Thyroid gland (tissue), 4 donors: ENCODE measurements at regions not wholly inside any gene's neighbourhood (a gene's known extent, or its start where the extent isn't known, plus 50 kb on each side); places are given as distances from the start of the nearest gene placed in this dataset.

ENCODE experiments used
- DNase-seq, 2 donors: peaks; one replicate each; pipeline ENCODE4 v3.0.0-alpha.2; 2019
- H3K27ac ChIP-seq, 3 donors: fragments of 200-600 bp; sonication (generic); 1 replicate in 2 of 3; 2 replicates in 1 of 3; pipeline ENCODE4 v1.5.1; 2016 to 2019; ENCODE audit warnings: mild to moderate bottlenecking in 1 of 3, moderate library complexity in 1 of 3
- H3K27me3 ChIP-seq: fragments of 200-600 bp; sonication (generic); one replicate; pipeline ENCODE4 v1.5.1; 2019
- H3K36me3 ChIP-seq, 2 donors: fragments of 200-600 bp; sonication (generic); one replicate each; pipeline ENCODE4 v1.5.1; 2016 to 2019
- H3K4me1 ChIP-seq, 2 donors: fragments of 200-600 bp; sonication (generic); one replicate each; pipeline ENCODE4 v1.5.1; 2017 to 2019
- H3K4me3 ChIP-seq, 3 donors: fragments of 200-600 bp; sonication (generic); replicated peaks in 1 of 3; 1 replicate in 2 of 3; 2 replicates in 1 of 3; pipeline ENCODE4 v1.5.1; 2016; ENCODE audit warnings: mild to moderate bottlenecking in 1 of 3
- H3K9me3 ChIP-seq: fragments of 200-600 bp; sonication (generic); one replicate; pipeline ENCODE4 v1.5.1; 2017
- CTCF ChIP-seq, 6 experiments: fragments of 200-600 bp in 3 of 6; fragments of 450-650 bp in 3 of 6; sonication (generic) in 3 of 6; IDR thresholded peaks; one replicate each; pipeline ENCODE4 v1.5.1; 2016 to 2019; ENCODE audit warnings: antibody characterized with exemption in 6 of 6, mild to moderate bottlenecking in 2 of 6, inconsistent platforms in 1 of 6, moderate library complexity in 1 of 6
- POLR2A ChIP-seq, 2 donors: fragments of 450-650 bp; IDR thresholded peaks; one replicate each; pipeline ENCODE4 v1.6.1; 2017; ENCODE audit warnings: antibody characterized with exemption in 2 of 2, mild to moderate bottlenecking in 2 of 2, moderate library complexity in 1 of 2
- WGBS, 2 donors: methylation state at CpG; one replicate each; pipeline ENCODE4 v1.1.5; 2017; 5-methylcytosine and 5-hydroxymethylcytosine counted together
- intact Hi-C: fragments of 100-400 bp; cut with DNase I; formaldehyde crosslinking; loops from one replicate; pipeline ENCODE4 v1.15.1; 2023

GRCh38 chr5:36739751-36740221, 133.4 kb downstream of the SLC1A3 start:
- Histone ChIP-seq H3K27me3 (no peaks in the 10 kb centered on the region), H3K36me3 (no peaks in the 10 kb centered on the region), H3K4me1 (peaks cover 10 to 19% of the 10 kb centered on the region in 2 donors), H3K27ac (no peak overlapping the region), H3K4me3 (no peak overlapping the region), H3K9me3 (no peaks in the 10 kb centered on the region)
- peak; percentile 85 to 88 for DNase-seq
- intact Hi-C loops = loop anchor here (5.0 kb wide), 1 partner anchor 128 kb away; no protein-coding TSS in a partner anchor
- WGBS, 2 donors = 31 to 37% methylated on average over 5 of the region's 5 CpGs
- TF ChIP-seq POLR2A (IDR thresholded peaks at IDR 0.05) (no peak), CTCF (IDR thresholded peaks at IDR 0.05) (peak; percentile 62 to 93 (median 90))

GRCh38 chr5:36740259-36740898, 134.0 kb downstream of the SLC1A3 start:
- intact Hi-C loops = no loop called here
- no peak overlapping the region for H3K27ac ChIP-seq
- H3K4me1 ChIP-seq = peaks cover 10 to 22% of the 10 kb centered on the region in 2 donors
- no peaks in the 10 kb centered on the region for H3K9me3 ChIP-seq
- no peaks in the 10 kb centered on the region for H3K36me3 ChIP-seq
- no peak for DNase-seq
- TF ChIP-seq CTCF (IDR thresholded peaks at IDR 0.05) = no peak
- no peak for TF ChIP-seq POLR2A (IDR thresholded peaks at IDR 0.05)
- no peaks in the 10 kb centered on the region for H3K27me3 ChIP-seq
- 74 to 80% methylated on average over 8 of the region's 8 CpGs for WGBS, 2 donors
- H3K4me3 ChIP-seq = no peak overlapping the region

- Histone ChIP-seq H3K4me1 (peaks cover 17 to 29% of the 10 kb centered on the region in 2 donors), H3K4me3 (no peak overlapping the region), H3K27me3 (no peaks in the 10 kb centered on the region), H3K36me3 (no peaks in the 10 kb centered on the region), H3K9me3 (no peaks in the 10 kb centered on the region), H3K27ac (no peak overlapping the region)
- intact Hi-C loops = no loop called here
- TF ChIP-seq POLR2A (IDR thresholded peaks at IDR 0.05) = no peak
- no peak for TF ChIP-seq CTCF (IDR thresholded peaks at IDR 0.05)
- no peak for DNase-seq
- WGBS, 2 donors = 76 to 84% methylated on average over 7 of the region's 7 CpGs
Observed at GRCh38 chr5:36741128-36741527, 134.7 kb downstream of the SLC1A3 start.

- Histone ChIP-seq H3K27ac (peak overlapping the region; percentile 86 to 94 (median 92)), H3K36me3 (no peaks in the 10 kb centered on the region), H3K4me1 (peaks cover 20 to 35% of the 10 kb centered on the region in 2 donors), H3K27me3 (no peaks in the 10 kb centered on the region), H3K4me3 (peak overlapping the region in 2 of 3 donors; percentile 32 to 37), H3K9me3 (no peaks in the 10 kb centered on the region)
- intact Hi-C loops = no loop called here
- 11 to 26% methylated on average over 12 to 22 of the region's 22 CpGs for WGBS, 2 donors
- peak in 1 of 2 donors; percentile 86 for DNase-seq
- TF ChIP-seq POLR2A (IDR thresholded peaks at IDR 0.05) (no peak), CTCF (IDR thresholded peaks at IDR 0.05) (peak in 4 of 6 experiments; percentile 20 to 67 (median 56))
Observed at GRCh38 chr5:36743891-36744772, 132.4 kb upstream of the NIPBL start.
